HG03457 (cell line): ENCODE measurements at regions not wholly inside any gene's neighbourhood (a gene's known extent, or its start where the extent isn't known, plus 50 kb on each side); places are given as distances from the start of the nearest gene placed in this dataset.

Source experiments
- ATAC-seq: cut with Tn5 transposase; IDR thresholded peaks from one replicate; pipeline ENCODE4 v1.9.1; 2021; ENCODE audit warnings: moderate number of reproducible peaks; ENCODE audit not compliant: unreplicated experiment

- no peak for ATAC-seq
Observed at GRCh38 chrX:109926743-109927662, 75.9 kb upstream of the TMEM164 start.

GRCh38 chrX:109927663-109928273 lies 75.1 kb upstream of the TMEM164 start:
- ATAC-seq, result no peak

- no peak for ATAC-seq
Observed at GRCh38 chrX:109928596-109929335, 74.1 kb upstream of the TMEM164 start.

- no peak for ATAC-seq
Observed at GRCh38 chrX:109931677-109932076, 71.2 kb upstream of the TMEM164 start.

GRCh38 chrX:109934434-109934833 lies 68.5 kb upstream of the TMEM164 start:
- ATAC-seq, result no peak

GRCh38 chrX:109934935-109935334 lies 68.0 kb upstream of the TMEM164 start:
- no peak for ATAC-seq

- ATAC-seq, result no peak
Observed at GRCh38 chrX:109936114-109936513, 66.8 kb upstream of the TMEM164 start.

GRCh38 chrX:109936598-109936997 lies 66.3 kb upstream of the TMEM164 start:
- no peak for ATAC-seq

GRCh38 chrX:109939498-109939897 lies 63.4 kb upstream of the TMEM164 start:
- ATAC-seq, result no peak

- ATAC-seq, result no peak
Observed at GRCh38 chrX:109940411-109940810, 62.5 kb upstream of the TMEM164 start.

- no peak for ATAC-seq
Observed at GRCh38 chrX:109943092-109943739, 59.7 kb upstream of the TMEM164 start.

GRCh38 chrX:109943740-109944092 lies 59.2 kb upstream of the TMEM164 start:
- ATAC-seq, result no peak

GRCh38 chrX:109952050-109952449 lies 50.9 kb upstream of the TMEM164 start:
- no peak for ATAC-seq

- no peak for ATAC-seq
Observed at GRCh38 chrX:109952985-109953905, 49.7 kb upstream of the TMEM164 start.
